Hypothalamus (tissue), 51 donors: ENCODE measurements at regions not wholly inside any gene's neighbourhood (a gene's known extent, or its start where the extent isn't known, plus 50 kb on each side); places are given as distances from the start of the nearest gene placed in this dataset.
"Not testable (repeated sequence)": the region's sequence is repeated elsewhere in the genome, so short reads cannot be mapped to it uniquely, and the experiment has no call there.

Experiments used
- DNase-seq, 51 donors: peaks; one replicate each; lab custom pipeline; 2025; lab: John Stamatoyannopoulos, UW

DNA sequence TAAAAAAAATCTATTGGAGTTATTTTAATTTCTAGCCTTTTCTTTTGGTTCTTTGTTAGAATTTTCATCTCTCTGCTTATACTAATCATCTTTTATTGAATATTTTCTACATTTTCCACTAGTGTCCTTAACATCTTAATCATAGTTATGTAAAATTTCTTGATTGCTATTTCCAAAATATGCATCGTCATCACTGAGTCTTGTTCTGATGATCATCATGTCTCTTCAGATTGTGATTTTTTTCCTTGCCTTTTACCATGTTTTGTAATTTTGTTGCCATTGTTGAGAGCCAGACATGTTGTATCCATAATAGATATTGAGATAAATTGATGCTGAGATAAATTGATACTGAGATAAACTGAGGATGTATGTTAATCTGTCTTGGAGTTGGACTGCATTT lies 919.1 kb upstream of the FOXG1 start:
- DNase-seq: not testable (repeated sequence)

DNA sequence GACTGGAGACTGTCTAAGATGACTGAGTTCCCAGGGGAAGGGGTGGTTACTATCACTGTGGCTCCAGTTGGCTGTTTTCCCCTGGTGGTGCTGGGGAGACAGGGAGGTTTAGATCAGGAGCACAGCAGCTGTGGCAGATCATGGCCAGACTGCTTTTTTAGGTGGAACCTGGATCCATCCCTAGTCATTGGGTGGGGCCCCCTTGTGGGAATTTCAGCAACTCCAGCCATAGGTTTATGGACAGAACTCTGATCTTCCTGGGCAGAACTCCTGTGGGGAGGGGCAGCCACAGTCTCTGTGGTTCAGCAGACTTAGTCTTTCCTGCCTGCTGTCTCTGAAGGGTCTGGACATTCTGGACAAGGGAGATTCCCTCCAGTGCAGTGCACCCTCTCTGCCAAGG lies 917.4 kb upstream of the FOXG1 start:
- DNase-seq: not testable (repeated sequence)

DNA sequence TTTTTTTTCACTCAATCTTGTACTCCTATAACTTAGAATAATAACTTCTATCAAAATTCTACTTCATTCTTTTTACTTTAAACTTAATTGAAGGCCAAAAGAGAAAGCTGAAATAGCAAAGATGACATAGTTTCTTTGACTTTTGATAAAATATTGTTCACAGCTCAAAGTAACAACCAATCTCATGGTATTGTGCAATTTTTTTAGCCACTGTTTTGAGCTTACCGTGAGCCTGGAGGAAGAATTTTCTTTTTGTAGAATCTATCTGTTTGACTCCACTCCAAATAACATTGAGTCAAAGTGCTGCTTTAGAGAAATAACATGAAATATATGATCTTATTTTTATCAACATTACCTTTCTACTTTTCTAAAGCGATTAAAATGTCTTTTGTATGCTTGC lies 903.9 kb upstream of the FOXG1 start:
- no peak for DNase-seq

DNA sequence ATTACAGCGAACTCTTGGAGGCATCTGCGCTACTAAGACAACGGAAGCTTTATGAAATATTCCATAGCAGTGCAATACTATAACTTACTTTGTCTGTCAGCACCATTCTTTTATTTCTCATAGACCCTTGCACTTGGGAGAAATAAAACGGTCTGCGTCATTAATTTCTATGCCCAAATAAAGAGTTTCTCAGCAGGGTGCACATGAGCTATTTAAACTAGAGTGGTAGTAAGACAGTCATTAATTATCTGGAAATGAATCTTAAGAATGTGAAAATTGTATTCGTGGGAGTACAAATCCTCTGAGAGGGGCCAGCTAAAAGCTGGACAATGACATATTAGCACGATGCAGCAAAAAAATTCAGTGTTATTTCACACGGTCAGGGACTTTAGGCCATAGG lies 903.4 kb upstream of the FOXG1 start:
- DNase-seq: no peak

DNA sequence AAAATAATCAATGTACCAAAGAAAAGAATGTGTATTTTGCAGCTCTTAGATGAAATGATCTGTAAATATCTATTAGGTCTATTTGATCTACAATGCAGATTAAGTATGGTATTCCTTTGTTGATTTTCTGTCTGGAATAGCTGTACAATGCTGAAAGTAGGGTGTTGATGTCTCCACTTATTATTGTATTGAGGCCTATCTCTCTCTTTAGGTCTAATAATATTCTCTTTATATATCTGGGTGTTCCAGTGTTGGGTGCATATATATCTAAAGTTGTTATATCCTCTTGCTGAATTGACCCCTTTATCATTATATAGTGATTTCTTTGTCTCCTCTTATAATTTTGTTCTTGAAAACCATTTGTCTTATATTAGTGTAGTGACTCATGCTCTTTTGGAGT lies 885.5 kb upstream of the FOXG1 start:
- no peak for DNase-seq

DNA sequence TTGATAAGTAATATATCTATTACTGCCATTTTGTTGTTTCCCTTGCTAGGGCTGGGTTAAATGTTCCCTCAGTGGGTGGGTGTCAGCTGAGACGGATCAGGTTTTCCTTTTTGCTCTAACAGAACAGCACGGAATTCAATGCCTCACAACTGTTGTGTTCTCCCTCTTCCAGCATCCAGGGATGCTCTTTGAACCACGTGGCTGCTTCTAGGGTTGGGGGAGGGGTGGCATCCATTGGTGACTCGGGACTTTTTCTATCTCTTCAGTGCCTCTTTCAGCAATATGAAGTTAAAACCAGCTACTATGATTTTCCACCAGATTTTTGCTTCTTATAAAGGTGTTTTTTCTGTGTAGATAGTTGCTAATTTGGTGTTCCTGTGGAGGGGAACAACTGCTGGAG lies 884.9 kb upstream of the FOXG1 start:
- DNase-seq: no peak

DNA sequence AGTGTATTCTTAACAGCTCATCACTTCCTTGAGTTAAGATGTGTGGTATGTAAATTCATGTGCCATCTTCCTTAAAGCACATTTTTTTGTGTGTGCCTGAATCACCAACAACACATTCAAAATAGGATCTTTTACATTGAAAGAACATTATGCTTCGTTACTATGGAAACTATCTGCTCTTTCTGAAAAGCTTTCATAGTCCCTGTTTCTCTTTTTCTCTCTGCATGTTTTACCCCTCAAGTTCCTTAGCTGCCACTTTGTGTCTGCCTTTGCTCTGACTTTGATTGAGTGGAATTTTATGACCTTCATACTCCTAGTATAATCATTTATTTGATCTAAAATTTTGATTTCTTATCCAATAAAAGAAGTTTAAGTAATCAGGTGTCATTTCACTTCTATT lies 880.3 kb upstream of the FOXG1 start:
- DNase-seq: no peak

DNA sequence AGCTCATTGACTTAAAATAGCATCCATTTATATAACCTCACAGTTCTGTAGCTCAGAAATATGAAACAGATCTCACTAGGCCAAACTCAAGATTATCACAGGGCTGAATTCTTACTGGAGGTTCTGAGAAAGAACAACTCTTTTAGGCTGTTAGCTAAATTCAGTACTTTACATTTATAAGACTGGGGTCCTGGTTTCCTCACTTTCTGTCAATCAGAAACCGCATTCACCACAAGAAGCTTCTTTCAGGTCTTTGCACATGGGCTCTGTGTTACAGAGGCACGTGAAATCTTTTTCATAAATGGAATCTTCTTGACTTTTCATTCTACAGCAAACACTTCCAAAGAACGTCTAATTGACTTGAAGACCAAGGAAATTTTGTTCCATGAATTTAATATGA lies 876.3 kb upstream of the FOXG1 start:
- DNase-seq: no peak

DNA sequence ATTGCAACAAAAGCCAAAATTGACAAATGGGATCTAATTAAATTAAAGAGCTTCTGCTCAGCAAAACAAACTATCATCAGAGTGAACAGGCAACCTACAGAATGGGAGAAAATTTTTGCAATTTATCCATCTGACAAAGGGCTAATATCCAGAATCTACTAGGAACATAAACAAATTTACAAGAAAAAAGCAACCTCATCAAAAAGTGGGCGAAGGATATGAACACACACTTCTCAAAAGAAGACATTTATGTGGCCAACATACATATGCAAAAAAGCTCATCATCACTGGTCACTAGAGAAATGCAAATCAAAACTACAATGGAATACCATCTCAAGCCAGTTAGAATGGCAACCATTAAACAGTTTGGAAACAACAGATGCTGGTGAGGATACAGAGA lies 858.1 kb upstream of the FOXG1 start:
- DNase-seq: not testable (repeated sequence)

DNA sequence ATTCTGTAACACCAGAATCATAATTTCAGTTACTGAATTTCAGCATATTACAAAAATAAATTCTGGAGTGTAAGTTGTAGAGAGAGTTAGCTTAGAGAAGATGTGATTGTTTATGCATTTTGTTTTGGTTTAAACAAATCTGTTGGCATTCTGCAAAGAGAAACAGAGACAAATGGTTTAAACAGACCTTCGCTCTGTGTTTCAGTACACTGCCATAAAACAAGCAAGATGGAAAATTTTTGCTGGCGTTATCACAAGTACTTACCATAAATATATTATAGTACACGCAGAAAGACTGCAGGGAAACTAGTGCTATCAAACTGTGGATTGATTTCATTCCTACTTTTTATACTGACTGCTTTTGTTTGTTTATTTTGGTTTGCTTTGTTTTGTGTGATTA lies 850.3 kb upstream of the FOXG1 start:
- no peak for DNase-seq

DNA sequence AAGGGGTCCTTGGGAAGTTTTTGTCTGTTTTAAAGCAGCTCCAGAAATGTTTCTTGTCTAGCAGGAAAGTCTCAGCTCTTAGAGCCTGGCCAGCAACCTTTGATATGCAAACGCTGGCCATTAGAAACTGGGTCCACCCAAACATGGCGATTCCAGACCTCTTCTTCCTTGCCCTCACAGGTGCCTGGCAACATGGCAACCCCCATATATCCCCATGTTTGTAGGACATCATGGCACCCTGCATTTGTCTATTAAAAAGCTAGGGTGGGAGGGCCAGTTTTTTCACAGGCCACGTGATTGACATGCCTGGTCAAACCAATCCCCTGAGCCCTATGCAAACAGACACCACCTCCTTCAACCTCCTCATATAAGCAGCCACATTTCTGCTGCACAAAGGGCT lies 848.7 kb upstream of the FOXG1 start:
- DNase-seq: no peak

DNA sequence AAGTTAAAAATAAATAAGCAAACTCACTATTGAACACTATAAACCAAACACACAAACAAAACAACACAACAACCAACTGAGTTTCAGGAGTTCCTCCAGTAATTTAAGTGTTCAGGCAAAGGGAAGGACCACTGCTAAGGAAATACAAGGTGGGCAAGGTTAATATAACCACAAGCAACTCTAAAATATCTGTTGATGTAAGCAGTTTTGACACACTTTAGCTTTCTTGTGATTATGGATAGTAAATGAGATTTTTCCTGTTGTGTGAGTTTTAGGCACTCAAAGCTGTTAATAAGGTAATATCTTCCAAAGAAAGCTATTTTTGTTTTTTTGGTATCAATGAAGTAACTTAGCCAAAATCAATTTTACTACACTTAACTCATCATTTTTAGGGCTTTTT lies 839.1 kb upstream of the FOXG1 start:
- no peak for DNase-seq

DNA sequence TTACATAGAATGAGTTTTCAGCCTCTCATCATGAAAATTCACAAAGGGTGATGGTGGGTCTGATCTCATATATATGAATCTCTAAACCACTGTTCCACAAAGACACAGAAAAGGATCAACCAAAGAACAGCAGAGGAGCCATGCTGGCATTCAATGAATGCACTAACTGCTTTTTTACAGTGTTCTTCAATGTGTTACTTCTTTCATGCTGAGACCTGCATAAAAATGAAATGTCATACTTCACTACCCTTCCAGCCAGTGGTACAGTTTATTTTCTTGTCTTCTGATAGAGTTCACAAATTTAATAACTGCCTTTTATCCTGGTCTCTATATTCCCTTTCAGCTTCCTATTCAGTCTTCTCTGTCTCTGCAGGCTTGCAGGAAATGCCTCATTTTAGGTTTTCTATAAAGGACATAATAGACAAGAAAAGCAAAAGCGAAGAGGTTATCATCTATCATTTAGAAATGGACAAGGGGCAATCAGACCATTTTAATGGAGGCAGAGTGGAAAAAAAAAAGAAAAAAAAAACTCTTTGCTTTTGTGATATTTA lies 836.7 kb upstream of the FOXG1 start:
- no peak for DNase-seq

DNA sequence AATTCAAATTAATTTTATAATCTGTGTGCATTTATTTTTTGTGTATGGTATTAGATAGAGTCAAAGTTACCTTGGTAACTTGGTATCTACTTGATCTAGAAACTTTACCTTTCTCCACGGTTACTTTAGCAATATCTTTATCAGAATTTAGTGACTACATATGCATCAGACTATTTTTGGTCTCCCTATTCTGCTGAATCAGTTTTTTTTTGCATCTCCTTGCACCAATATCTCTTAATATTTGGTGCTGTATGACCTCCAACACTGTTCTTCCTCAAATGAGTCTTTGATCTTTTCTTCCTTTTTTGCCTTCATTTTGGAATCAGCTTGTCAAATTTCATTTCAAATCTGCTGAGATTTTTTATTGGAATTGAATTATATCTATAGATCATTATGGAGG lies 828.2 kb upstream of the FOXG1 start:
- no peak for DNase-seq

DNA sequence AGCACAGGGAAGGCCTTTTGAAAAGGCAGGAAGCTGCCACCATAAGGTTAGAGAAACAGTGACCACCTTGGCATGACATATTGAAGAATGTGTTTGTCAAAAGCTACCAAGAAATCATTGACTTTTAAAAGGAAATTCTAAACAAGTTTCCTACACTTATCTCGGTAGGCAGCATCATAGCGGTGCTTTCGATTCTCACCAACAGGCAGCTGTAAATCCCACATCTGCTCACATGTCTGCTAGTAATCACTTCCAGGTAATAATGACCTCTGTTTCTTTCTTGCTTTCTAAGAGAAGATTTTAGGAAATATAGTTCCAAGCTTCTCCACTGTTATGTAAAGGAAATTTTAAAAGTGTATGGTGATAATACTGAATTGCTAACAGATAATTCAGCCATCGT lies 821.1 kb upstream of the FOXG1 start:
- DNase-seq: no peak

DNA sequence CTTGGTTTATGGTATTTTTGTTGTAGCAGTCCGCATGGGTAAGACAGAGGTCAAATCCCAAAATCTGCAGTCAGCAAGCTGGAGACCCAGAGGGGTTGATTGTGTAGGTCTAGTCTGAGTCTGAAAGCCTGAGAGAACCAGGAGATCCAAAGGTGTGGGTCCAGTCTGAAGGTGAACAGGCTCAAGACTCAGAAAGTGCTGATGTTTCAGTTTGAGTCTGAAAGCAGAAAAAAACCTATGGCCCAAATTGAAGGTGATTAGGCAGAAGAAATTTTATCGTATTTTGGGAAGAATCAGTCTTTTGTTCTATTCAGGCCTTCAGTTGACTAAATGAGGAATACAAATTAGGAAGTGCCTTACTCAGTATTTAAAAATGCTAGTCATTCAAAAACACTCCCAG lies 807.8 kb upstream of the FOXG1 start:
- DNase-seq: no peak

DNA sequence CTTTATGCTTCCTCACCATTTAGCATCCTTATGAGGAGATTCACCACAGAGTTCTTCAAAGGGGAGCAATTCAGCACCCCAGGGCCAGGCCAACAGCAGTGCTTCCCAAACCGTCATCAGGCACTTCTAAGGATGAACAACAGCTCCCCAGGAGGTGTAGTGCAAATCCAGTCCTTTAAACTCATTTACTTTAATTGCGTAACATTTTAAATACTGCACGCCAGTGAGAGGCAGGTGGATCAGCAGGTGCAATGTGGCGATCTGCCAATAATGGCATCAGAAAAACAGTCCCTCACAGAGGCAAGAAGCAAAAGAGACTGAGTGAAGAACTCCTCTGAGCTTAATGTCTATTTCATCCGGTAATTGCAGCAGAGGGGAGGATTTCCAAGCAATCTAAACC lies 770.9 kb upstream of the FOXG1 start:
- DNase-seq: no peak

DNA sequence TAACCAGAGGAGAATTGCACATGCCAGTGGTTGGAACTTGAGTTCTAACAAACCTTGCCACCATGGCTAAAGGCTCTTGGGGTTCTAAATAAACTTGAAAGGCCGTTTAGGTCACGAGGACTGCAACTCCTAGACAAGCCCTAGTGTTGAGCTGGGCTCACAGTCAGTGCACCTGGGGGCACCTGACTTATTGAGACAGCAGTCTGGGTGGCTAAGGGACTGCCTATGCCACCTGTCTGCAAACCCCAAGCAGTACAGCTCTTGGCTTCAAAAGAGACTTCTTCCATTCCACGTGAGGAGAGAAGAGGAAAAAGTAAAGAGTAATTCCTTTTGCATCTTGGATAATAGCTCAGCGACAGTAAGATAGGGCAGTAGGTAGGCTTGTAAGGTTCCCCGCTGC lies 765.6 kb upstream of the FOXG1 start:
- no peak for DNase-seq

DNA sequence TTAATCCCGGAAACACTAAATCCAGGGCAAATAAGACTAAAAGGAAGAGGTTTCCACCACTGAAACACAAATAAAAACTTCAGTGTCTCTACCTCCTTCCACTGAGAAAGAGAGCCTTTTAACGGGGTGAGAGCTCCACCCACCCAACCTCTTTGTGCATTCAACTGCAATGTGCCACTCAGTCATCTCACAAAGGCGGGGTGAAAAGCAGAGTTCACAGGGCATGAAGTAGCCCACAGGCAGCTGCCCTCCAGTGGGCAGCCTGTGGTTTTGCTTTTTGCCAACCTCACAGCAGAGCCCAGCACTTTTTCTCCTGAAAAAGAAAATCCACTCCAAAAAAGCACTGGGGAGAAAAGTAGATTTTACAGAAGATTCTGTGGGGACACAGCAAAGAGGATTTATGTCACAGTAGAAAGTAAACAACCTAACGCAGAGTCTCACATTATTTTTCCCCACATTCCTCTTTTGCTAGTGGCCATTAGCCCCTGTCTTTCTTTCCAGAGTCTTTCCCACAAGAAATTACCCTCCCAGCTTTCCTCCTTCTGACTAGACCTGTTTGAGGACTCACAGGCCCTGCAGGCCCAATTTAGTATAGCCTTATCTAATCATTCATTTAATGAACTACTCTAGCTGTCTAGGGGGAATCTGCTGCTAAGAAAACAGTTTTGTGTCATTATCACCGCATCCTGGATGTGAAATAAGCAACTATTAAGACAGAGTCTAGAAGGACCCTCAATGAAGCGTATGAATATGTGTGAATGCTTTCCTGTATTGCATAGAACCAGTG lies 753.8 kb upstream of the FOXG1 start:
- no peak for DNase-seq

DNA sequence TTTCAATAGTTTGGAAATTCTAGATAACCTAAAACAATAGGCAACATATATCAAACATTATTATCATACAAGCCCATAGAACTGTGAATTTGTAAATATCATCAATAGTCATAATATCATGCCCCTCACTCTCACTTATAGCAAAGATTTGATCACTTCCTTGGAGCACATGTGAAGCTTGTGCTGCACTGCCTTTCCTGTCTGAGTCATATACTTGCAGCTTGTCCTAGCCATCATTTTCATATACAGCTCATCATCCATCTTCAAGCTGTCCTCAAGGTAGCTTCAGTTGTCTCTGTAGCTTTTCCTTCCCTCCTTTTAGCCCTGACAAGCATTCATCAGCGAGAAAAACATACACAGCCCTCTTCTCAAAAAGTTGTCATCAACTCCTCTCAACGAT lies 746.5 kb upstream of the FOXG1 start:
- no peak for DNase-seq

DNA sequence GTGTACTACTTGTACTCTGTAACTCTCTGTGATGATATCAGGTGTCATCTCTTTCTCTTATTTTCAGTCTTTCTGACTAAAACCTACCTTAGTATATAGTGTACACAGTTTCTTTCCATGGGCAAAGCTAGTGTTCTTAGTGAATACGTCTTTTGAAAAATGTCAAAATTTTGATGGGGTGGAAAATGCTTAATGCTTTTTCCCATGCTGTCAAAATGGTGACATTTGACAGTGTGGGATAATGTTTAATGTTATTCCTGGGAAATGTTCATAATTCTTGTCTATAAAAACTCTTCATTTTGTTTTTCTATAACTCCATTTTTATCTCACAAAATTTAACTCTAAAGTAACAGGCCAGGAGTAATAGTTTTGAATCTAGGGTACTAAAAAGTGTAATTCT lies 742.7 kb upstream of the FOXG1 start:
- no peak for DNase-seq

DNA sequence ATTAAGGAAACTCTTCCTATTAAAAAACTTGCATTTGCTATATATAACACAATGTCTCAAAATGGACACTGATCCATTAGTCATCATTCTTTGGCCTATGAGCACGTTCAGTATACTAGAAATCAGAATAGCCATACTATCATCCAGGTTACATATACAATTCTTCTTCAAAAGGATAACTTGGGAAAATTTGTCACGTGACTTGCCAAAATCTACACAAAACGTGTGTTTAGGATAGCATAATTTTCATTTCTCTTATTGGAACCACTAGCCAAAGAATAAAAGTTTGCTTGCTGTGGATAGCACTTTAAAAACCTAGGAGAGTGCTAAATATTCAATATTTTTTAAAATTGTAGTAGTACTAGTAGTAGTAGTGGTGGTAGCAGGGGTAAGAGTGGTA lies 714.3 kb upstream of the FOXG1 start:
- DNase-seq: no peak

DNA sequence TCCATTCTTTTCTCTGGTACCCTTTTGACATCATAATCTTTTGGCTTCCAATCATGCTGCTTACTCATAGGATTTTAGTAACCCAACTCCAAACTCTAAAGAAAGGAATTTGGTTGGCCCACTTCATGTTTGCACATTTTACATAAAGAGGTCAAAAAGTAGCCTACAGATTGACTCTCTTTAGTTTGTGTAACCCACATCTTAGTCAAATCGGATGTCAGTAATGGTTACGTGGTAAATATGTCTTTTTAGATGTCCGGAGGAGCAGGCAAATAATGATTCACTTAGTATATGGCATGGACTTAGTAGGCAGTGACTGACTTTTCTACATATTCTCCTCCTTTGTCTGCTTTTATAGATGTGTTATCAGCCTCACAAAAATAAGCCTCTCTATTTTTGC lies 711.6 kb upstream of the FOXG1 start:
- no peak for DNase-seq
